HEK293 (cell line): ENCODE measurements at regions not wholly inside any gene's neighbourhood (a gene's known extent, or its start where the extent isn't known, plus 50 kb on each side); places are given as distances from the start of the nearest gene placed in this dataset.

Experiments used
- CTCF ChIA-PET: fragments of 350-600 bp; formaldehyde crosslinking; extraction: SDS; loops from one replicate; lab custom pipeline; 2021; ENCODE audit warnings: antibody characterized with exemption; lab: Yijun Ruan, JAX
- POLR2A ChIA-PET: fragments of 300-600 bp; formaldehyde crosslinking; extraction: SDS; loops from one replicate; lab custom pipeline; 2020; ENCODE audit warnings: antibody characterized with exemption, inconsistent platforms; lab: Yijun Ruan, JAX
- H3K27ac ChIP-seq: fragments of 200-500 bp; sonication (Bioruptor generic); 2 replicates; pipeline ENCODE4 v1.5.1; 2014; ENCODE audit warnings: low read depth, low read length, control low read depth, inconsistent platforms; ENCODE audit errors: extremely low read depth
- H3K36me3 ChIP-seq, 2 experiments: fragments of 200-500 bp in 1 of 2; sonication (Bioruptor generic) in 1 of 2; 1 replicate in 1 of 2; 2 replicates in 1 of 2; pipeline ENCODE4 v1.5.1; 2014 to 2017; ENCODE audit warnings: inconsistent platforms in 2 of 2, low read length in 2 of 2; ENCODE audit not compliant: control insufficient read depth in 2 of 2, insufficient read depth in 1 of 2
- H3K4me1 ChIP-seq: fragments of 200-500 bp; sonication (Bioruptor generic); 2 replicates; pipeline ENCODE4 v1.5.1; 2014; ENCODE audit warnings: mild to moderate bottlenecking, low read length, inconsistent platforms; ENCODE audit not compliant: control insufficient read depth, insufficient read depth
- H3K4me3 ChIP-seq: 2 replicates; pipeline ENCODE4 v1.5.1; 2011; ENCODE audit warnings: low read depth, mild to moderate bottlenecking, control low read depth, low read length, moderate library complexity
- H3K9me3 ChIP-seq: fragments of 200-500 bp; sonication (Bioruptor generic); 2 replicates; pipeline ENCODE4 v1.5.1; 2014; ENCODE audit warnings: low read depth, low read length, inconsistent platforms; ENCODE audit not compliant: control insufficient read depth, insufficient read depth
- BCL11A ChIP-seq: fragments of 450-650 bp; formaldehyde crosslinking; IDR thresholded peaks from 2 replicates; pipeline ENCODE4 v1.5.1; 2016; ENCODE audit warnings: low read depth, missing biosample characterization, missing genetic modification characterization
- CTCF ChIP-seq: fragments of 450-650 bp; formaldehyde crosslinking; IDR thresholded peaks from 2 replicates; pipeline ENCODE4 v1.5.1; 2016; ENCODE audit warnings: missing biosample characterization, missing genetic modification characterization
- KLF16 ChIP-seq: fragments of 450-650 bp; formaldehyde crosslinking; IDR thresholded peaks from 2 replicates; pipeline ENCODE4 v1.5.1; 2017; ENCODE audit warnings: missing biosample characterization, missing genetic modification characterization
- KLF7 ChIP-seq: fragments of 450-650 bp; formaldehyde crosslinking; IDR thresholded peaks from 2 replicates; pipeline ENCODE4 v1.5.1; 2016; ENCODE audit warnings: missing biosample characterization, missing genetic modification characterization, borderline replicate concordance
- OSR2 ChIP-seq: fragments of 450-650 bp; formaldehyde crosslinking; IDR thresholded peaks from 2 replicates; pipeline ENCODE4 v1.5.1; 2016; ENCODE audit warnings: missing biosample characterization, missing genetic modification characterization
- PRDM4 ChIP-seq: fragments of 450-650 bp; formaldehyde crosslinking; IDR thresholded peaks from 2 replicates; pipeline ENCODE4 v1.5.1; 2017; ENCODE audit warnings: missing biosample characterization, missing genetic modification characterization
- PRDM6 ChIP-seq: fragments of 450-650 bp; formaldehyde crosslinking; IDR thresholded peaks from 2 replicates; pipeline ENCODE4 v1.5.1; 2017; ENCODE audit warnings: missing biosample characterization, missing genetic modification characterization
- WT1 ChIP-seq: fragments of 450-650 bp; formaldehyde crosslinking; IDR thresholded peaks from 2 replicates; pipeline ENCODE4 v1.5.1; 2016; ENCODE audit warnings: missing biosample characterization, missing genetic modification characterization
- ZBTB11 ChIP-seq: fragments of 450-650 bp; formaldehyde crosslinking; conservative IDR thresholded peaks from 2 replicates; pipeline ENCODE4 v1.5.1; 2016; ENCODE audit warnings: low read depth, missing biosample characterization, missing genetic modification characterization
- ZNF184 ChIP-seq: fragments of 450-650 bp; IDR thresholded peaks from 2 replicates; pipeline ENCODE4 v1.5.1; 2018; ENCODE audit warnings: missing biosample characterization, mild to moderate bottlenecking, missing genetic modification characterization
- ZNF26 ChIP-seq: fragments of 450-650 bp; formaldehyde crosslinking; IDR thresholded peaks from 2 replicates; pipeline ENCODE4 v1.5.1; 2016; ENCODE audit warnings: missing biosample characterization, missing genetic modification characterization
- ZNF362 ChIP-seq: fragments of 450-650 bp; formaldehyde crosslinking; IDR thresholded peaks from 2 replicates; pipeline ENCODE4 v1.5.1; 2016; ENCODE audit warnings: missing biosample characterization, missing genetic modification characterization
- ZNF629 ChIP-seq: fragments of 450-650 bp; formaldehyde crosslinking; IDR thresholded peaks from 2 replicates; pipeline ENCODE4 v1.5.1; 2017; ENCODE audit warnings: missing biosample characterization, missing genetic modification characterization
- ZNF830 ChIP-seq: fragments of 450-650 bp; IDR thresholded peaks from 2 replicates; pipeline ENCODE4 v1.5.0; 2018; ENCODE audit warnings: missing biosample characterization, missing genetic modification characterization, low read depth, mild to moderate bottlenecking, moderate library complexity
- ZSCAN23 ChIP-seq: fragments of 450-650 bp; formaldehyde crosslinking; IDR thresholded peaks from 2 replicates; pipeline ENCODE4 v1.5.1; 2016; ENCODE audit warnings: missing biosample characterization, missing genetic modification characterization

- POLR2A ChIA-PET = no interaction called here
- CTCF ChIA-PET = no interaction called here
Measured at GRCh38 chr5:174850565-174851169, 126.3 kb downstream of the MSX2 start.

GRCh38 chr5:174849426-174849825, 125.0 kb downstream of the MSX2 start:
- Histone ChIP-seq H3K36me3 (no peaks in the 10 kb centered on the region), H3K4me3 (no peak overlapping the region), H3K27ac (no peak overlapping the region), H3K4me1 (no peaks in the 10 kb centered on the region), H3K9me3 (no peaks in the 10 kb centered on the region)
- ChIA-PET POLR2A (interaction anchor here (0.5 kb wide), 1 partner anchor 20 kb away, joined by 3 read pairs; no protein-coding TSS in a partner anchor), CTCF (no interaction called here)
- no peak for TF ChIP-seq PRDM4 (tag by site-specific recombination)
- TF ChIP-seq CTCF (tag by site-specific recombination) = no peak
- no peak for TF ChIP-seq KLF7
- TF ChIP-seq KLF16 (tag by site-specific recombination) = no peak

More at GRCh38 chr5:174850565-174851169, 126.3 kb downstream of the MSX2 start:
- Histone ChIP-seq H3K4me3 (no peak overlapping the region), H3K36me3 (no peaks in the 10 kb centered on the region), H3K27ac (no peak overlapping the region), H3K4me1 (no peaks in the 10 kb centered on the region), H3K9me3 (no peaks in the 10 kb centered on the region)
- no peak for TF ChIP-seq ZNF830 (tag by site-specific recombination)
- no peak for TF ChIP-seq ZSCAN23 (tag by site-specific recombination)
- TF ChIP-seq ZBTB11 (tag by site-specific recombination) = no peak
- TF ChIP-seq WT1 (tag by site-specific recombination) = no peak
- no peak for TF ChIP-seq ZNF26 (tag by site-specific recombination)
- no peak for TF ChIP-seq ZNF184 (tag by site-specific recombination)
- no peak for TF ChIP-seq PRDM6 (tag by site-specific recombination)
- no peak for TF ChIP-seq OSR2
- TF ChIP-seq BCL11A = no peak
- no peak for TF ChIP-seq ZNF629 (tag by site-specific recombination)
- no peak for TF ChIP-seq ZNF362
